ENCODE measurements at regions not wholly inside any gene's neighbourhood (a gene's known extent, or its start where the extent isn't known, plus 50 kb on each side); places are given as distances from the start of the nearest gene placed in this dataset.

GRCh38 chr12:91556909-91557308 lies 374.3 kb upstream of the DCN start:
- TF ChIP-seq, protein P1, sequence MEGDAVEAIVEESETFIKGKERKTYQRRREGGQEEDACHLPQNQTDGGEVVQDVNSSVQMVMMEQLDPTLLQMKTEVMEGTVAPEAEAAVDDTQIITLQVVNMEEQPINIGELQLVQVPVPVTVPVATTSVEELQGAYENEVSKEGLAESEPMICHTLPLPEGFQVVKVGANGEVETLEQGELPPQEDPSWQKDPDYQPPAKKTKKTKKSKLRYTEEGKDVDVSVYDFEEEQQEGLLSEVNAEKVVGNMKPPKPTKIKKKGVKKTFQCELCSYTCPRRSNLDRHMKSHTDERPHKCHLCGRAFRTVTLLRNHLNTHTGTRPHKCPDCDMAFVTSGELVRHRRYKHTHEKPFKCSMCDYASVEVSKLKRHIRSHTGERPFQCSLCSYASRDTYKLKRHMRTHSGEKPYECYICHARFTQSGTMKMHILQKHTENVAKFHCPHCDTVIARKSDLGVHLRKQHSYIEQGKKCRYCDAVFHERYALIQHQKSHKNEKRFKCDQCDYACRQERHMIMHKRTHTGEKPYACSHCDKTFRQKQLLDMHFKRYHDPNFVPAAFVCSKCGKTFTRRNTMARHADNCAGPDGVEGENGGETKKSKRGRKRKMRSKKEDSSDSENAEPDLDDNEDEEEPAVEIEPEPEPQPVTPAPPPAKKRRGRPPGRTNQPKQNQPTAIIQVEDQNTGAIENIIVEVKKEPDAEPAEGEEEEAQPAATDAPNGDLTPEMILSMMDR (IDR thresholded peaks at IDR 0.05; ENCODE audit: low read depth, low read length), result no peak
- TF ChIP-seq EZH2phosphoT487 (IDR thresholded peaks at IDR 0.05; ENCODE audit: low read depth), result no peak
- no peaks in the 10 kb centered on the region for H3K79me2 ChIP-seq (ENCODE audit: low read length)
- H3K4me1 ChIP-seq (ENCODE audit: low read length), result no peaks in the 10 kb centered on the region
- no peak overlapping the region for H3K4me3 ChIP-seq (ENCODE audit: low read length)
- H3K9ac ChIP-seq (ENCODE audit: low read length), result no peak overlapping the region
- H3K27ac ChIP-seq (ENCODE audit: low read length), result no peak overlapping the region
- no peaks in the 10 kb centered on the region for H3K27me3 ChIP-seq (ENCODE audit: low read depth, low read length)
- no peak overlapping the region for H3K4me2 ChIP-seq (ENCODE audit: low read length)
- no peaks in the 10 kb centered on the region for H4K20me1 ChIP-seq (ENCODE audit: insufficient read depth, low read length)
- no peaks in the 10 kb centered on the region for H3K9me3 ChIP-seq (ENCODE audit: insufficient read depth, low read length)
- no peaks in the 10 kb centered on the region for H3K36me3 ChIP-seq (replicated peaks; ENCODE audit: low read depth, low read length)
- H2AFZ ChIP-seq (ENCODE audit: low read depth, low read length), result no peak overlapping the region

DNA sequence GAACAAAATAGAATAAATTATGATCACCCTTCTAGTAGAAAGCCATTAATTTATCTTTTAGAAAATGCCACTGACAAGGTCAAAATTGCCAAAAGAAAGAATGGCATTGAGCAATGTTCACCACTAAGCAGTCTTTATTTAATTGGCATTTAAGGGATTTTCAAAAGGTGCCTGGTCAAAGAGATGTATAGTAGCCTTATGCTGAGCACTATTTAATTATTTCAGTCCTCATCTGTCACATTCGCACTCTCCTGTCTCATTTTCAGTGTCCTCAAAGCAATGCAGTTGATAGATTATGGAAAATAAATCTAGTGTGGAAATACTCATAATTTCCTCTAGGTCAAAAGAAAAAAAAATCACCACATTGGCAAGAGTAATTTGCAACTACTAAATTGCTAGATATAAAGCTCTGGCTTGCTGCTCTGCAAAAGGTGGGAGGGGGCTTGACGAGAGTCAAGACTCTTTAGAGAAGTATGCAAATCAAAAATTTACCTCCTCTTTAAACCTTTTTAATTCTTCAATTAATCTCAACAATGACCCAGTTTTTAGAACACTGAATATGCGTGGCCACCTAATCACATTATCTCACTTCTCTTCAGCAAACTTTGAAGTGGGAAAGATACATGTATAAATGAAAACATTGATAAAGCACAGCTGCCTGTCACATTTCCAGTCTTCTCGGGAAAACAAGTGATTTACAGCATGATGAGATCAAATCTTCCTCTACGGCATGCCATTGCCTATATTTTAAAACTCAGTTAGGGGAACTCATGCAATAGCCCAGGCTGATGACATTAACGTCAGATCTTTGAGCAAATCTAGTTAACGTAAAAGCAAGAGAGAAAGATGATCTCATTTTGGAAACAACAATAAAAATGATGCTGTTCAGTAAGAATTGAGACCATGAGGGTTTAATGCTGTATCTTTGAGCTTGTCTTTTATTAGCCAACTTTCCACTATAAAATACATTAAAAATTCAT lies 373.1 kb upstream of the DCN start:
- no peaks in the 10 kb centered on the region for H3K36me3 ChIP-seq (replicated peaks; ENCODE audit: low read depth, low read length)
- no peak overlapping the region for H2AFZ ChIP-seq (ENCODE audit: low read depth, low read length)
- no peaks in the 10 kb centered on the region for H3K4me1 ChIP-seq (ENCODE audit: low read length)
- no peaks in the 10 kb centered on the region for H3K79me2 ChIP-seq (ENCODE audit: low read length)
- no peak for TF ChIP-seq EZH2phosphoT487 (IDR thresholded peaks at IDR 0.05; ENCODE audit: low read depth)
- TF ChIP-seq, protein P1 (IDR thresholded peaks at IDR 0.05; ENCODE audit: low read depth, low read length), result no peak
- H3K4me3 ChIP-seq (ENCODE audit: low read length), result no peak overlapping the region
- H3K9ac ChIP-seq (ENCODE audit: low read length), result no peak overlapping the region
- H4K20me1 ChIP-seq (ENCODE audit: insufficient read depth, low read length), result no peaks in the 10 kb centered on the region
- H3K9me3 ChIP-seq (ENCODE audit: insufficient read depth, low read length), result no peaks in the 10 kb centered on the region
- H3K27me3 ChIP-seq (ENCODE audit: low read depth, low read length), result no peaks in the 10 kb centered on the region
- H3K4me2 ChIP-seq (ENCODE audit: low read length), result no peak overlapping the region
- H3K27ac ChIP-seq (ENCODE audit: low read length), result no peak overlapping the region

GRCh38 chr12:91551927-91552326 lies 369.3 kb upstream of the DCN start:
- no peaks in the 10 kb centered on the region for H3K9me3 ChIP-seq (ENCODE audit: insufficient read depth, low read length)
- no peak overlapping the region for H3K4me2 ChIP-seq (ENCODE audit: low read length)
- no peaks in the 10 kb centered on the region for H3K4me1 ChIP-seq (ENCODE audit: low read length)
- H4K20me1 ChIP-seq (ENCODE audit: insufficient read depth, low read length), result no peaks in the 10 kb centered on the region
- no peak overlapping the region for H3K9ac ChIP-seq (ENCODE audit: low read length)
- no peak for TF ChIP-seq EZH2phosphoT487 (IDR thresholded peaks at IDR 0.05; ENCODE audit: low read depth)
- TF ChIP-seq, protein P1 (IDR thresholded peaks at IDR 0.05; ENCODE audit: low read depth, low read length), result no peak
- no peaks in the 10 kb centered on the region for H3K36me3 ChIP-seq (replicated peaks; ENCODE audit: low read depth, low read length)
- H2AFZ ChIP-seq (ENCODE audit: low read depth, low read length), result no peak overlapping the region
- no peaks in the 10 kb centered on the region for H3K27me3 ChIP-seq (ENCODE audit: low read depth, low read length)
- H3K4me3 ChIP-seq (ENCODE audit: low read length), result no peak overlapping the region
- no peaks in the 10 kb centered on the region for H3K79me2 ChIP-seq (ENCODE audit: low read length)
- H3K27ac ChIP-seq (ENCODE audit: low read length), result no peak overlapping the region

GRCh38 chr12:91551242-91551641 lies 368.6 kb upstream of the DCN start:
- Histone ChIP-seq H3K4me1 (ENCODE audit: low read length) (no peaks in the 10 kb centered on the region), H3K36me3 (replicated peaks; ENCODE audit: low read depth, low read length) (no peaks in the 10 kb centered on the region), H4K20me1 (ENCODE audit: insufficient read depth, low read length) (no peaks in the 10 kb centered on the region), H3K27me3 (ENCODE audit: low read depth, low read length) (no peaks in the 10 kb centered on the region), H3K9me3 (ENCODE audit: insufficient read depth, low read length) (no peaks in the 10 kb centered on the region), H2AFZ (ENCODE audit: low read depth, low read length) (no peak overlapping the region), H3K27ac (ENCODE audit: low read length) (no peak overlapping the region), H3K4me2 (ENCODE audit: low read length) (no peak overlapping the region), H3K79me2 (ENCODE audit: low read length) (no peaks in the 10 kb centered on the region), H3K4me3 (ENCODE audit: low read length) (no peak overlapping the region), H3K9ac (ENCODE audit: low read length) (no peak overlapping the region)
- no peak for TF ChIP-seq EZH2phosphoT487 (IDR thresholded peaks at IDR 0.05; ENCODE audit: low read depth)
- TF ChIP-seq, protein P1 (IDR thresholded peaks at IDR 0.05; ENCODE audit: low read depth, low read length), result no peak

Measured in OCI-LY3 (cell line).